NT2/D1 (cell line): ENCODE measurements at regions not wholly inside any gene's neighbourhood (a gene's known extent, or its start where the extent isn't known, plus 50 kb on each side); places are given as distances from the start of the nearest gene placed in this dataset.

Experiments
- SUZ12 ChIP-seq: IDR thresholded peaks from 2 replicates; pipeline ENCODE4 v1.6.1; 2011; ENCODE audit not compliant: insufficient read length, insufficient read depth; ENCODE audit errors: extremely low read depth
- YY1 ChIP-seq: IDR thresholded peaks from 2 replicates; pipeline ENCODE4 v1.6.1; 2011; ENCODE audit not compliant: insufficient read length, insufficient read depth
- ZNF274 ChIP-seq: IDR thresholded peaks from 2 replicates; pipeline ENCODE4 v1.6.1; 2011; ENCODE audit warnings: mild to moderate bottlenecking, low read depth, low read length

DNA sequence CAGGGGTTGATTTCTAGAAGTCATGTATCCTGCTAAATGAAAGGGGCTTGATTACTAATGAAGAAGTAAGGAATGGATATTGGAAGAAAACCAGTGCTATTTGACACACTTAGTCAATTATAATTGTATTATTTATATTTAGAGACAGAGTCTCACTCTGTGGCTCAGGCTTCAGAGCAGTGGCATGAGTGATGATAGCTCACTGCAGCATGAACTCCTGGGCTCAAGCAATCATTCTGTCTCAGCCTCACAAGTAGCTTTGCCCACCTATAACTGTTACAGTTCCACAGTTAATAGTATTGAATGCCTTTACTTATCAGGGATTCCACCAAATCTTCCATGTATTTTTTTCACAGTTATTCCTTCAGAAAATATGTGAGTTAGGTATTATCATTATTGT is 432.0 kb upstream of the TGFBR2 start:
- no peak for TF ChIP-seq YY1
- TF ChIP-seq ZNF274, result no peak
- no peak for TF ChIP-seq SUZ12
